Tibial nerve (tissue), 4 donors: ENCODE measurements at regions not wholly inside any gene's neighbourhood (a gene's known extent, or its start where the extent isn't known, plus 50 kb on each side); places are given as distances from the start of the nearest gene placed in this dataset.

ENCODE experiments used
- CTCF ChIP-seq, 5 experiments: fragments of 200-600 bp in 3 of 5; fragments of 450-650 bp in 2 of 5; sonication (generic) in 3 of 5; IDR thresholded peaks; one replicate each; pipeline ENCODE4 v1.5.1; 2016 to 2019; ENCODE audit warnings: antibody characterized with exemption in 5 of 5, mild to moderate bottlenecking in 3 of 5, moderate library complexity in 2 of 5
- EP300 ChIP-seq, 2 donors: sonication (generic); formaldehyde crosslinking; IDR thresholded peaks; one replicate each; pipeline ENCODE4 v1.6.1; 2017; ENCODE audit warnings: antibody characterized with exemption in 2 of 2, mild to moderate bottlenecking in 1 of 2
- POLR2A ChIP-seq, 2 donors: fragments of 450-650 bp; IDR thresholded peaks; one replicate each; pipeline ENCODE4 v1.6.1; 2017; ENCODE audit warnings: antibody characterized with exemption in 2 of 2, mild to moderate bottlenecking in 2 of 2, moderate library complexity in 2 of 2

- TF ChIP-seq CTCF (IDR thresholded peaks at IDR 0.05) (no peak), POLR2A (IDR thresholded peaks at IDR 0.05) (no peak), EP300 (IDR thresholded peaks at IDR 0.05) (no peak)
Measured at GRCh38 chr4:137387924-137388323, 144.4 kb downstream of the PCDH18 start.
